ENCODE measurements at regions not wholly inside any gene's neighbourhood (a gene's known extent, or its start where the extent isn't known, plus 50 kb on each side); places are given as distances from the start of the nearest gene placed in this dataset.
"Not testable (repeated sequence)": the region's sequence is repeated elsewhere in the genome, so short reads cannot be mapped to it uniquely, and the experiment has no call there.

DNA sequence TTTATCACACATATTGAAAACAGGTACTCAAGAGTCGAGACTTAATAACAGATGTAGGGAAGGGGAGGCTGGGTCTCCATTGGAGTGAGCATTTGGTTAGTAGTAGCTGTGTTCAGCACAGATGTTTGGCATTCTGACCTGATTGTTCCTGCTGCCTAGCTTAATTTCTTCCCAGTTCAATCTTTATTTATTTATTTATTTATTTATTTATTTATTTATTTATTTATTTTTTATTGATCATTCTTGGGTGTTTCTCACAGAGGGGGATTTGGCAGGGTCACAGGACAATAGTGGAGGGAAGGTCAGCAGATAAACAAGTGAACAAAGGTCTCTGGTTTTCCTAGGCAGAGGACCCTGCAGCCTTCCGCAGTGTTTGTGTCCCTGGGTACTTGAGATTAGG is 324.3 kb downstream of the CHM start:
- TF ChIP-seq, protein P1, sequence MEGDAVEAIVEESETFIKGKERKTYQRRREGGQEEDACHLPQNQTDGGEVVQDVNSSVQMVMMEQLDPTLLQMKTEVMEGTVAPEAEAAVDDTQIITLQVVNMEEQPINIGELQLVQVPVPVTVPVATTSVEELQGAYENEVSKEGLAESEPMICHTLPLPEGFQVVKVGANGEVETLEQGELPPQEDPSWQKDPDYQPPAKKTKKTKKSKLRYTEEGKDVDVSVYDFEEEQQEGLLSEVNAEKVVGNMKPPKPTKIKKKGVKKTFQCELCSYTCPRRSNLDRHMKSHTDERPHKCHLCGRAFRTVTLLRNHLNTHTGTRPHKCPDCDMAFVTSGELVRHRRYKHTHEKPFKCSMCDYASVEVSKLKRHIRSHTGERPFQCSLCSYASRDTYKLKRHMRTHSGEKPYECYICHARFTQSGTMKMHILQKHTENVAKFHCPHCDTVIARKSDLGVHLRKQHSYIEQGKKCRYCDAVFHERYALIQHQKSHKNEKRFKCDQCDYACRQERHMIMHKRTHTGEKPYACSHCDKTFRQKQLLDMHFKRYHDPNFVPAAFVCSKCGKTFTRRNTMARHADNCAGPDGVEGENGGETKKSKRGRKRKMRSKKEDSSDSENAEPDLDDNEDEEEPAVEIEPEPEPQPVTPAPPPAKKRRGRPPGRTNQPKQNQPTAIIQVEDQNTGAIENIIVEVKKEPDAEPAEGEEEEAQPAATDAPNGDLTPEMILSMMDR (conservative IDR thresholded peaks at IDR 0.05; ENCODE audit: low read length) = not testable (repeated sequence)
- not testable (repeated sequence) for TF ChIP-seq EZH2phosphoT487 (IDR thresholded peaks at IDR 0.05; ENCODE audit: borderline replicate concordance)
